ENCODE measurements at regions not wholly inside any gene's neighbourhood (a gene's known extent, or its start where the extent isn't known, plus 50 kb on each side); places are given as distances from the start of the nearest gene placed in this dataset.

- TF ChIP-seq CTCF (IDR thresholded peaks at IDR 0.05; ENCODE audit: low read depth, low read length, missing control alignments): no peak
- no peak overlapping the region for H3K4me3 ChIP-seq (ENCODE audit: low read depth, low read length)
- no peak for DNase-seq (ENCODE audit: low read depth)
These were observed 288.3 kb upstream of the NR4A3 start for GRCh38 chr9:99533421-99533820.

- TF ChIP-seq CTCF (IDR thresholded peaks at IDR 0.05; ENCODE audit: low read depth, low read length, missing control alignments): no peak
- no peak overlapping the region for H3K4me3 ChIP-seq (ENCODE audit: low read depth, low read length)
- no peak for DNase-seq (ENCODE audit: low read depth)
These were observed 283.7 kb upstream of the NR4A3 start for GRCh38 chr9:99537996-99538395.

GRCh38 chr9:99544526-99544925, 277.2 kb upstream of the NR4A3 start:
- no peak for DNase-seq (ENCODE audit: low read depth)
- no peak for TF ChIP-seq CTCF (IDR thresholded peaks at IDR 0.05; ENCODE audit: low read depth, low read length, missing control alignments)
- H3K4me3 ChIP-seq (ENCODE audit: low read depth, low read length): no peak overlapping the region

- TF ChIP-seq CTCF (IDR thresholded peaks at IDR 0.05; ENCODE audit: low read depth, low read length, missing control alignments): no peak
- H3K4me3 ChIP-seq (ENCODE audit: low read depth, low read length): no peak overlapping the region
- DNase-seq (ENCODE audit: low read depth): no peak
These were observed 272.2 kb upstream of the NR4A3 start for GRCh38 chr9:99549441-99549840.

- no peak overlapping the region for H3K4me3 ChIP-seq (ENCODE audit: low read depth, low read length)
- TF ChIP-seq CTCF (IDR thresholded peaks at IDR 0.05; ENCODE audit: low read depth, low read length, missing control alignments): no peak
- DNase-seq (ENCODE audit: low read depth): no peak
These were observed 265.9 kb upstream of the NR4A3 start for GRCh38 chr9:99555792-99556191.

- TF ChIP-seq CTCF (IDR thresholded peaks at IDR 0.05; ENCODE audit: low read depth, low read length, missing control alignments): no peak
- no peak for DNase-seq (ENCODE audit: low read depth)
- no peak overlapping the region for H3K4me3 ChIP-seq (ENCODE audit: low read depth, low read length)
These were observed 264.7 kb upstream of the NR4A3 start for GRCh38 chr9:99556998-99557397.

GRCh38 chr9:99557816-99558215, 263.9 kb upstream of the NR4A3 start:
- TF ChIP-seq CTCF (IDR thresholded peaks at IDR 0.05; ENCODE audit: low read depth, low read length, missing control alignments): no peak
- no peak overlapping the region for H3K4me3 ChIP-seq (ENCODE audit: low read depth, low read length)

More at GRCh38 chr9:99557816-99558215, 263.9 kb upstream of the NR4A3 start:
- no peak for DNase-seq (ENCODE audit: low read depth)
